ENCODE measurements at regions not wholly inside any gene's neighbourhood (a gene's known extent, or its start where the extent isn't known, plus 50 kb on each side); places are given as distances from the start of the nearest gene placed in this dataset.

DNA sequence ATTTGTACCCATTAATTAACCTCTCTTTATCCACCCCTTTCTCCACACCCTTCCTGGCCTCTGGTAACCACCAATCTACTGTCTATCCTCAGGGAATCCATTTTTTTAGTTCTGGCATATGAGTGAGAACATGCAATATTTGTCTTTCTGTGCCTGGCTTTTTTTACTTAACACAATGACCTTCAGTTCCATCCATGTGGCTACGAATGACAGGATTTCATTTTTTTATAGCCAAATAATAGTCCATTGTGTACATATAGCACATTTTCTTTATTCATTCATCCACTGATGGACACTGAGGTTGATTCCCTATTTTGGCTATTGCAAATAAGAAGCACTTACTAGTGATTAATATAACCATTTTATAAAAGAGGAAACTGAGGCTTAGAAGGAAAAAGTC is 109.9 kb upstream of the NANOGP8 start:
- no peaks in the 10 kb centered on the region for H3K27me3 Mint-ChIP-seq (ENCODE audit: unreplicated experiment)
- H3K9me3 Mint-ChIP-seq (ENCODE audit: unreplicated experiment): peaks cover 22% of the 10 kb centered on the region
- no peak overlapping the region for H3K4me3 Mint-ChIP-seq (ENCODE audit: unreplicated experiment)
- H3K4me1 Mint-ChIP-seq (ENCODE audit: unreplicated experiment): no peaks in the 10 kb centered on the region
- H3K36me3 Mint-ChIP-seq (ENCODE audit: unreplicated experiment): peaks cover 3% of the 10 kb centered on the region
- TF ChIP-seq, protein P1, sequence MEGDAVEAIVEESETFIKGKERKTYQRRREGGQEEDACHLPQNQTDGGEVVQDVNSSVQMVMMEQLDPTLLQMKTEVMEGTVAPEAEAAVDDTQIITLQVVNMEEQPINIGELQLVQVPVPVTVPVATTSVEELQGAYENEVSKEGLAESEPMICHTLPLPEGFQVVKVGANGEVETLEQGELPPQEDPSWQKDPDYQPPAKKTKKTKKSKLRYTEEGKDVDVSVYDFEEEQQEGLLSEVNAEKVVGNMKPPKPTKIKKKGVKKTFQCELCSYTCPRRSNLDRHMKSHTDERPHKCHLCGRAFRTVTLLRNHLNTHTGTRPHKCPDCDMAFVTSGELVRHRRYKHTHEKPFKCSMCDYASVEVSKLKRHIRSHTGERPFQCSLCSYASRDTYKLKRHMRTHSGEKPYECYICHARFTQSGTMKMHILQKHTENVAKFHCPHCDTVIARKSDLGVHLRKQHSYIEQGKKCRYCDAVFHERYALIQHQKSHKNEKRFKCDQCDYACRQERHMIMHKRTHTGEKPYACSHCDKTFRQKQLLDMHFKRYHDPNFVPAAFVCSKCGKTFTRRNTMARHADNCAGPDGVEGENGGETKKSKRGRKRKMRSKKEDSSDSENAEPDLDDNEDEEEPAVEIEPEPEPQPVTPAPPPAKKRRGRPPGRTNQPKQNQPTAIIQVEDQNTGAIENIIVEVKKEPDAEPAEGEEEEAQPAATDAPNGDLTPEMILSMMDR (IDR thresholded peaks at IDR 0.05): no peak
- no peak for DNase-seq (ENCODE audit: extremely low spot score, unreplicated experiment)
- H3K27ac Mint-ChIP-seq (ENCODE audit: unreplicated experiment): no peak overlapping the region

DNA sequence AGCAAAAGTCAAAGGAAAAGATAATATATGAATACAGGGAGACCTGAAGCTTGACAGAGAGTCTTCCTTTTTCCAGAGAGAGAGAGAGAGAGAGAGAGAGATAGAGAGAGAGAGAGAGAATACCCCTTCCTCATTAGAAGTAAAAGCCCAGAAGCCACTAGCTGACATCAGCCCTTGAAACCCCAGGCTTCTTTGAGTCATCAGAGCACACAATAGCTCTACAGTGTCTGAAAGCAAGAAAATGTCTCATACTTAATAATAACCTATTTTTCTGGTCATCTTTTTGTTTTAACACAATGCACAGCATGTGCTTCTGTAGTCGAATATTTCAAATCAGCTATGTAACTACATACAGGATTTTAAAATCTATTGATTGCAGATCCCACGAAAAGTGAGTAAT is 109.2 kb upstream of the NANOGP8 start:
- no peak overlapping the region for H3K4me3 Mint-ChIP-seq (ENCODE audit: unreplicated experiment)
- H3K27me3 Mint-ChIP-seq (ENCODE audit: unreplicated experiment): no peaks in the 10 kb centered on the region
- H3K4me1 Mint-ChIP-seq (ENCODE audit: unreplicated experiment): no peaks in the 10 kb centered on the region

DNA sequence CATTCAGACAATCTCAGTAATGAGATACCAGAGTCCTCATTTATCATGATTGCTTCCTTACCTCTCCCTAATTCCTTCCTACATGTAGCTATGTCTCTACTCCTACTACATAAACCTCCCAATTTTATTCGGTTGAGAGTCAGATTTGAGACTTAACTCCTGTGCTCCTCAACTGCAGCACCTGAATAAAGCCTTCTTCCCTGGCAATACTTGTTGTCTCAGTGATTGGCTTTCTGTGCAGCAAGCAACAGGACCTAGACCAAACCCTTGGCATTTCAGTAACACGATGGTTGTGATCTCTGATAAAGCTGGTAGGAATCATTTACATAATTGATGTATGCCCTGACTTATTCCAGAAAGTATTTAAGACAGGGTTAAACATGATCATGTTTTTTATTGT is 106.7 kb upstream of the NANOGP8 start:
- TF ChIP-seq, protein P1 (IDR thresholded peaks at IDR 0.05): no peak
- no peak for DNase-seq (ENCODE audit: extremely low spot score, unreplicated experiment)
- Mint-ChIP-seq H3K4me3 (ENCODE audit: unreplicated experiment) (no peak overlapping the region), H3K27me3 (ENCODE audit: unreplicated experiment) (no peaks in the 10 kb centered on the region), H3K36me3 (ENCODE audit: unreplicated experiment) (peaks cover 3% of the 10 kb centered on the region), H3K9me3 (ENCODE audit: unreplicated experiment) (peaks cover 22% of the 10 kb centered on the region), H3K27ac (ENCODE audit: unreplicated experiment) (no peak overlapping the region), H3K4me1 (ENCODE audit: unreplicated experiment) (peaks cover 2% of the 10 kb centered on the region)

More for the DNA sequence above, 109.2 kb upstream of the NANOGP8 start:
- no peak for DNase-seq (ENCODE audit: extremely low spot score, unreplicated experiment)
- peaks cover 3% of the 10 kb centered on the region for H3K36me3 Mint-ChIP-seq (ENCODE audit: unreplicated experiment)
- TF ChIP-seq, protein P1 (IDR thresholded peaks at IDR 0.05): no peak
- H3K9me3 Mint-ChIP-seq (ENCODE audit: unreplicated experiment): peaks cover 22% of the 10 kb centered on the region
- H3K27ac Mint-ChIP-seq (ENCODE audit: unreplicated experiment): no peak overlapping the region

DNA sequence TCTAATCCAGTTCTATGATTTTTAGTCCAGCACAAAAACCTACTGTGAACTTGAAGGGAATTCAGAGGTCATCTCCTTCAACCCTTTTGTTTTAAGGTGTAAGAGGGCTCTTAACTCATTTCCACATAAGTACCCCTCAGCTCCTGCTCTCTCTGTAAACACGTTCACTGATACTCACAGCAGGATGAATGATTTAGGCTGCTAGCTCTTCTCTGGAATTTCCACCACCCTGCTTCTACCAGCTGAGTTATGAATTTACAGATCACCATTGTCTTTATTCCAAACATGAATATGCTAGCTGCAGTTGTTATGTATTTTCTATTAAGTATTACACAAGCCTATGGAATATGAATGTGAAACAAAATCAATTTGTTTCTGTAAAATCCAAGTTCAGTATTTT is 101.3 kb upstream of the NANOGP8 start:
- H3K4me3 Mint-ChIP-seq (ENCODE audit: unreplicated experiment): no peak overlapping the region
- no peaks in the 10 kb centered on the region for H3K36me3 Mint-ChIP-seq (ENCODE audit: unreplicated experiment)
- no peak for DNase-seq (ENCODE audit: extremely low spot score, unreplicated experiment)
- peaks cover 8% of the 10 kb centered on the region for H3K9me3 Mint-ChIP-seq (ENCODE audit: unreplicated experiment)
- TF ChIP-seq, protein P1 (IDR thresholded peaks at IDR 0.05): no peak
- no peaks in the 10 kb centered on the region for H3K27me3 Mint-ChIP-seq (ENCODE audit: unreplicated experiment)
- no peak overlapping the region for H3K27ac Mint-ChIP-seq (ENCODE audit: unreplicated experiment)
- H3K4me1 Mint-ChIP-seq (ENCODE audit: unreplicated experiment): peaks cover 22% of the 10 kb centered on the region

DNA sequence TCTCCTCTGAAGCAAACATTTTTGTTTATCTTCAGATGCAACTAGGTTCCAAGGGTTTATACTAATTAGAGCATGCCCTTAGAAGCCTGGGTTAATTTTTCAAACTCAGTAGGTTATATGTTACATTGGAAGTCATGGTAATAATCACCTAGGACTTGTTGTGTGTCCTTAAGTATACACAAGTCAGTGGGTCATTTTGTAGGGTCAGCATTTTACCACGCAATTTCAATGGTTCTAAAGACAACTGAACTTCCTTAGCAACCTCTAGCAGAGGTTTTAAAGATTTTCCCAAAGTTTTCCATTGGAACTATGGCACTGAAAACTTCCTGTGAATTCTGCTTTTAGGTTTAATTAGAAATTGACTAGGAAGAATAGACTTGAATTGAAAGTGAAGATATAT is 99.6 kb upstream of the NANOGP8 start:
- H3K9me3 Mint-ChIP-seq (ENCODE audit: unreplicated experiment): no peaks in the 10 kb centered on the region
- H3K4me1 Mint-ChIP-seq (ENCODE audit: unreplicated experiment): peaks cover 27% of the 10 kb centered on the region
- no peaks in the 10 kb centered on the region for H3K36me3 Mint-ChIP-seq (ENCODE audit: unreplicated experiment)
- H3K4me3 Mint-ChIP-seq (ENCODE audit: unreplicated experiment): no peak overlapping the region
- TF ChIP-seq, protein P1 (IDR thresholded peaks at IDR 0.05): no peak
- H3K27me3 Mint-ChIP-seq (ENCODE audit: unreplicated experiment): no peaks in the 10 kb centered on the region
- DNase-seq (ENCODE audit: extremely low spot score, unreplicated experiment): no peak
- H3K27ac Mint-ChIP-seq (ENCODE audit: unreplicated experiment): no peak overlapping the region

Data from osteocyte (in vitro differentiated cells).